GM19463 (cell line): ENCODE measurements at regions not wholly inside any gene's neighbourhood (a gene's known extent, or its start where the extent isn't known, plus 50 kb on each side); places are given as distances from the start of the nearest gene placed in this dataset.
A peak's percentile ranks its signal among the peaks of the same experiment; 100 is the strongest.

Experiments
- ATAC-seq: cut with Tn5 transposase; IDR thresholded peaks from one replicate; pipeline ENCODE4 v1.9.1; 2021; ENCODE audit warnings: mild to moderate bottlenecking, moderate library complexity; ENCODE audit not compliant: unreplicated experiment

GRCh38 chr20:57902473-57902872, 192.7 kb upstream of the PMEPA1 start:
- ATAC-seq, result peak; percentile 86

- ATAC-seq, result no peak
Measured at GRCh38 chr20:57901526-57901925, 191.7 kb upstream of the PMEPA1 start.

DNA sequence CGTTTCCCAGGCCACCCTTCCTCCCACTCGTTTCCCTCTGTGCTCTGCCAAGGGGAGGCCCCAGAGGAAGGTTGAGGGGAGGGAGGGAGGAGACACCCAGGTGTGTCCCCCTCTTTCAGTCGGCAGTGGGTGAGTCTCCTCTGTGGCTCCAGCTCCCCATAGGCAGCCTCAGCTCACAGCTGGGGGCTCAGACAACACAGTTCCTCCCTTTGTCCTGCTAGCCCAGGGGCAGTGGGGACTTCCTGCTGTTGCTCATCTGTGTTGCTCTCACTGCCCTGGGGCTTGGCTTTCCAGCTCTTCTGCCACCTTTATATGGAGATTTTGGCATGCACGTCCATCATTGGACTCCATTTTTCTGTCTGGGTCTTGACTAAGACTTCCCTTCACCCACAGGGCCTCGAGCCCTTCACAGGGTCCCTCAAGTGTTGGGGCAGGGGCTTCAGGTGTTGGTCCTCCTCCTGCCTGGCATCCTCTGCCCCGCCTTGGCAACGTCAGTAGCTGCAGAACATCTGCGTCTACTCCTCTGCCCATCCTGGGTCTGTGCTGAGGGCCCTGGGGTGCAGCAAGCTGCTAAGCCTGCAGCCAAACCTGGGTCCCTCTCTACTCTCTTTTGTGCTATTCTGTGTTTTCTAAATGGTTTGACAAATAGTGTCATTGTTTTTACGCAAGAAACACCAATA, 190.6 kb upstream of the PMEPA1 start:
- ATAC-seq, result no peak

DNA sequence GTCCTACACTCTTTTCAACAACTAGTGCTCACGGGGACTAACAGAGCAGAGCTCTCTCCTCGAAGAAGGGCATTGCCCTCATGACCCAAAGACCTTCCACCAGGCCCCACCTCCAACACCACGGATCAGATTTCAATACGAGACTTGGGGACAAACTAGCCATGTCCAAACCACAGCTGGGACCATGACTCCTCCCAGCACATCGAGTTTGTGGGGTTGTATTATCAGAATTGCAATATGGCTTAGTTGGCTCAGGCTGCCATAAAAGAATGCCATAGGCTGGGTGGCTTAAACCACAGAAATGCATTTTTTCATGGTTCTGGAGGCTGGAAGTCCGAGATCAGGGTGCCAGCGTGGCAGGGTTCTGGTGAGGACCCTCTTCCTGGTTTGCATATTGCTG, 189.7 kb upstream of the PMEPA1 start:
- ATAC-seq, result no peak

DNA sequence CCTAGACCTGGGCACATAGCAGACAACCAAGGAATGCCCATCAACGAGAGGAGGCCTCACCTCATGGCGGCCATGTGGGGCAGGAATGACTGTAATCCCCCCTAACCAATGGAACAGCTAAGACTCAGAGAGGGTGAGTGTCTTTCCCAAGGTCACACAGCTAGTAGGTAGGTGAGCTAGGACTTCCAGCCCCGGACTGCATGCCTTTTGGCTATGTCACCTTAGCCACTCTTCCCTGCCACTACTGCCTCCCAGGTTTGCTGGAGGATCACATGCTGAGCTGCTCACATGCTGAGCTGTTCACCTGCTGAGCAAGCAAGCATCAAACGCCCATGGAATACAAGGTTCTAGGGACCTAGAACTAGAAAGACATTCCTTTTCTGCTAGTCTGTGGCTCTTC, 188.5 kb upstream of the PMEPA1 start:
- ATAC-seq, result no peak

GRCh38 chr20:57897891-57898290, 188.1 kb upstream of the PMEPA1 start:
- no peak for ATAC-seq

DNA sequence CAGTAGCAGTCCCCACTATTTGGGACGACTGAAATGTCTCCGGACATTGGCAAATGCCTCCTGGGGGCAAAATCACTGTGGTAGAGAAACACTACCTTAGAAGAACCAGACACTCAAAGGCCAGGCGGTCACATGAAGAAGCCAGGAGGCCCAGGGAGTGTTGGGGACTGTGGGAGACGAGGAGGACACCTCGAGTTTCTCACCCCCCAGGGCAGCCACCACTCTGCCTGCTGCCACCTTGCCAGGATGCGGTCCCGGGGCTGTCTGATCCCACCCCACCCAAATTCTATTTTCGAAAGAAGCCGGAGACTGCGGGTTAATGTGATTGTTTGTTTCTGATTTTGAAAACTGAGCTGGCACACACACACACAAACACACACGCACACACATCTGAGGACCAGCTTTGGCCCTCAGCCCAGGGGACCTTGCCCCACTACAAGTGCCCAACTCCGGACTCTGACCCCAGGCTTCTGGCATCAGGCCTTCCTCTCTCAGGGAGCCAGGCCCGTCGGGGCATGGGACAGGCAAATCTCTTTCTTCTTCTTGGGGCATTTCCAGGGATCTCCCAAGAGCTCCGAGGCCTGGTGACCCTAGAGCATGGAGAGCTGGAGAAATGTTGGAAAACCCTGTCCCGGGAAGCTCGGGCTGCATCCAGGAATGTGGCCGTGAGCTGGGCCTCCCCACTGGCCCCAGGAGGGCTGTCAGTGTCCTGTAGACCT, 187.5 kb upstream of the PMEPA1 start:
- ATAC-seq, result no peak

GRCh38 chr20:57896563-57896962, 186.7 kb upstream of the PMEPA1 start:
- no peak for ATAC-seq

DNA sequence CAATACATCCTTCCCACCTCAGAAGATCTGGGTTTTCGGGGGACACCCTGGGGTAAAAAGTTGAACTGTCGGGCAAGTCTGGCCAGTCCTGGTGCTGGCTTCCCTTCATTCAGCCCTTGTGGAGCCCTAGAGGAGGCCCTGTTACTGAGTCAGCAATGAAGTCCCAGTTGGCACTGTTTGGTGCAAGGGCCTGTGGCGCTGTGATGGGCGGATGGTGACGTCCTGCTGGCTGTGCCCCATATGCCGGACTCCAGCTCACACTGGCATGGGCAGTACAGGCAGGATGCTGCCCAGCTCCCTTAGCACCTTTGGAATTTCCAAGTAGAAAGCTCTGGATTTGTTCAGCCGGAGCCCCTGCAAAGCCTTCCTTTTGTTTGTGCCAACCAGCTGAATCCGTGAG, 186.2 kb upstream of the PMEPA1 start:
- ATAC-seq, result no peak

DNA sequence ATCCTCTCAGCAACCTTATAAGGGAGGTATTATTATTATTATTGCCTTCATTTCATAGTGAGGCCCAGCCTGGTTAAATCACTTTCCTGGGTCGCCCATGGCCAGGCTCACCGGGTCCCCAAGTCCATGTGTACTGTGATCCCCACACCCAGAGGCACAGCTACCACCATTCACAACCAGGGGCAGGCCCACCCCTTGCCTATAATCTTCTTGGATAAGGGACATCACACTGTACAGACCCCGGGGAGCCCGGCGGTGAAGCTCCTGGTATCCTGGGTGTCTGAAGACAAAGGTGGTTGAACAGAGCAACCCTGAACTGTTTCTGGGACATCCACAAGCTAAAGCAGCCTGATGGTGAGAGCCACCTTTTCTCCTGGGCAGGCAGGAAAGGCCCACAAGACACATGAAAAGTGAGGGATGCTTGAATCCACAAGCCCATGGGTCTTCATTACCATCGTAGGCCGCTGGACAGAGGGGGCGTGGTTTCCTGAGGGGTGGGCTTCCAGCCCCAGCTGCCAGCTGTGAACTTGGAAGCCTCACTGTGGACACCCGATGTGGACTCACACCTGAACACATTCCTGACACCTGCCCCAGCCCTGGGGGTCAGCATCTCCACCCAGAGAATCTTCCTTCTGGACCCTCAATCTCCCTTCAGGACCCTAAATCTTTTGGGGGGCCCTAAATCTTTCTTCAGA, 185.5 kb upstream of the PMEPA1 start:
- ATAC-seq, result no peak

DNA sequence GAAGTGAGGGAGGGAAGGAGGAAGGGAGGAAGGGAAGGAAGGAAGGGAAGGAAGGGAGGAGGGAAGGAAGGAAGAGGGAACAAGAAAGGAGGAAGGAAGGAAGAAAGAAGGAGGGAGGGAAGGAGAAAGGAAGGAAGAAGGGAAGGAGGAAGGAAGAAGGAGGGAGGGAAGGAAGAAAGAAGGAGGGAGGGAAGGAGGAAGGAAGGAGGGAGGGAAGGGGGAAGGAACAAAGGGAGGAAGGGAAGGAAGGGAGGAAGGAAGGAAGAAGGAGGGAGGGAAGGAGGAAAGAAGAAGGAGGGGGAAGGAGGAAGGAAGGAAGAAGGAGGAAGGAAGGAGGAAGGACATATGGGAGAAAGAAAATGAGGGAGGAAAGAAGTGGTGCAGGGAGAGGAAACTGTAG, 184.7 kb upstream of the PMEPA1 start:
- no peak for ATAC-seq

GRCh38 chr20:57894096-57894495, 184.3 kb upstream of the PMEPA1 start:
- ATAC-seq, result no peak

DNA sequence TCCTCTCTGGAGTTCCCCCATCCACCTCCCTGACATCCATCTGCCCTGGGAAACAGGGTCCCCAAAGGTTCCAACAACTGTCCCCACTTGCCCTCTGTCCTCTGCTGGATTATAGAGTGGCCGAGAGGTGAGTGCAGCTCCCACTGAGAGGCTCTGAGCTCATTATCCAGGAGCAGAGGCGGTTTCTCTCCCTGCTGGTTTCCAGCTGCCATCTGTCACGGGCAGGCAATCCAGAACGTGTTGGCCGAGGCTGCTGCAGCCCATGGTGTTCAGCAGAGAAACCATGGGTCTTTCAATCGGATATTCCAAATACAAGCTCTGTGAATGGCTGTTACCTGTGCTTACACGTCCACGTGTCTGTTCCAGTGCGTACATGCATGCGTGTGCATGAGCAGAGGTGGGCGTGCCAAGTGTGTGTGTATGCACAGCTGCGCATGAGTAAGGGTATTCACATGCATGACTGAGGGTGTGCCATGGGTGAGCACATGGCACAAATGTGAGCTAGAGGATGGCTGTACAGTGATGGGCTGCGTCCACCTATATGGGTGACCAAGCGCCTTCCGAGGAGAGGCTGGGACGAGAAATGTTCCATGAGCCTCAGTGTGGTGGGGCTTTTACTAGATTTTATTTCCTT, 183.7 kb upstream of the PMEPA1 start:
- ATAC-seq, result no peak

DNA sequence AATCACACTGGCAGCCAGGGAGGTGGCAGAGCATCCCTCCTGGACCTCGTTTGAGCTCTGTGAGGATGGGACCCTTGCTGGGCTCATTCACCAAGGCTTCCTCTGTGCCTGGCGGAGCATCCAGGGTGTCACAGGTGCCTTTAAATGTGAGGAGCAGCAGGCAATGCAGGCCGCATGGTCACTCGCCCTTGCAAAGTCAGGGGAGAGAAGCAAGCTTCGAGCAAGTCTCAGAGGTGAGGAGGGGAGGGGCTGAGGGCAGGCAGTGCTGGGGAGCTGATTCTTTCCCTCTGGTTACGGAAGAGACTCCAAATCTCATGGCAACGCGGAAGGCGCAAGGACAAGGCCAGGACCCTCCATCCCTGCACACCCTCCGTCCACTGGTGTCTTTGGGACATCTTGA, 182.7 kb upstream of the PMEPA1 start:
- ATAC-seq, result no peak

- no peak for ATAC-seq
Measured at GRCh38 chr20:57891014-57891413, 181.2 kb upstream of the PMEPA1 start.

- ATAC-seq, result no peak
Measured at GRCh38 chr20:57890202-57890800, 180.5 kb upstream of the PMEPA1 start.

DNA sequence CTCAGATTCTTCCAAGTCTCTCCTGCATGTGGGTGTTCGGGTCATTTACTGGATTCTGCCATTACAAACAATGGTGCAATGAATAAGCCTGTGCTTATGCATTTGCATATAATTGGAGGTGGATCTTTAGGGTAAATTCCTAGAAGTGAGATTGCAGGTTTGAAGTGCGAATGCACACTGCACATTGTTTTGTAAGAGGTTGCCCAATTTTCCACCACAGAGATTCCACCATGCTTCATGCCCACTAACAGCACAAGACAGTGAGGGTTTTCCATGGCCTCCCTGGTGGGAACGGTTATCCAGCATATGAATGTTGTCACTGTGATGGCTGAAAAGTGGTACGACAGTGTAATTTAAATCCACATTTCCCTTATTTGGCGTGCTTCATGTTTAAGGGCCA, 178.8 kb upstream of the PMEPA1 start:
- ATAC-seq, result no peak

GRCh38 chr20:57884956-57885355, 175.1 kb upstream of the PMEPA1 start:
- ATAC-seq, result no peak

- ATAC-seq, result no peak
Measured at GRCh38 chr20:57883761-57884160, 173.9 kb upstream of the PMEPA1 start.

DNA sequence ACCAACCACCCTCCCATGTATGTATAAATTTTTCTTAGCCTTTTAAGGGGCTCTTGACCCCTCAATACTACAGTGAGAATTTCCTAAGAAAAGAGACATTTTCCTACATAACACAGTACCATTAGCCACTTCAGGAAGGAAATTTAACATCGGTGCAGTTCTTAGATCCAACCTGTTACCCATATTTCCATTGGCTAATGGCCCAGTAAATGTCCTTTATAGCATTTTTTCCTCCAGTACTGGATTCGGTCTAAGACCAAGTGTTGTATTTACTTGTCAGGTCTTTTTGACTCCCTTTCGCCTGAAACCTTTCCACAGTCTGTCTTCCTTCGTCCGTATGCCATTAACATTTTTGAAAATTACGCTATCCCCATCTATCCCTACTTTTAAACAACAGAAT, 173.4 kb upstream of the PMEPA1 start:
- ATAC-seq, result no peak

DNA sequence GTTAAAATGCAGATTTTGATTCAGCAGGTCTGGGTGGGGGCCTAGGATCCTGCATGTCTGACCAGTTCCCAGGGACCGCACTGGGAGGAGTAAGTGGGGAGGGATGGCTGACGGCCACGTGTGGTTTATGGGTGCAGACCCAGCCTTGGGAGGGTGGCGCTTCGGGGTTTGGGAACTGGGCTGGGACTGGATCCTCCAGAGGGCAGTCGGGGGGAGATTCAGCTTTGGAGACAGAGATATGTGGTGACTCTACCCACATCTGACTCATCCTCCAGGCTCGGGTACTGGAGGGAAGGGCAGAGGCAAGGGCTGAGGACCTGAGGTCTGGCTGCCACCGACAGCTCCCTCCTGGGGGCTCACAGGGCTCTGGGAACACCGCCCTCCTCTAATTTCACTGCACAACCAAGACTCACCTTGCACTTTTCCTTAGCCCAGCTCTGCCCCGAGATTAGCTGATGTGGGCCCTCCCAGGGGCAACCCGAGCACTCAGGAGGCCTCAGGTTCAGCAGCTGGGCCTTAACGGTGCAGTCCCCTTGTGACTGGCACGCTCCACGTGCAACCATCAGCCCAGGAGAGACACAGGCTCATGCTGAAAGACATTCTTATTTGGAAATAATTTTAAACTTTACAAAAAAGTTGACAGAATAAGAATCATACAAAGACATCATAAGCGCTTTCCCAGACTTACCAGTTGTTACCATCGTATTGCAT, 172.8 kb upstream of the PMEPA1 start:
- ATAC-seq, result no peak
